ENCODE measurements at regions not wholly inside any gene's neighbourhood (a gene's known extent, or its start where the extent isn't known, plus 50 kb on each side); places are given as distances from the start of the nearest gene placed in this dataset.
"Not testable (repeated sequence)": the region's sequence is repeated elsewhere in the genome, so short reads cannot be mapped to it uniquely, and the experiment has no call there.

GRCh38 chr12:82634495-82635258 is 52.0 kb upstream of the TMTC2 start:
- TF ChIP-seq CTCF (IDR thresholded peaks at IDR 0.05; ENCODE audit: insufficient read depth, low read depth, low read length); EZH2 (IDR thresholded peaks at IDR 0.05; ENCODE audit: insufficient read depth, low read length): not testable (repeated sequence)

Measured in astrocyte (in vitro differentiated cells and primary cell).